BJ (cell line): ENCODE measurements at regions not wholly inside any gene's neighbourhood (a gene's known extent, or its start where the extent isn't known, plus 50 kb on each side); places are given as distances from the start of the nearest gene placed in this dataset.

ENCODE experiments used
- CTCF ChIA-PET: fragments of 350-600 bp; formaldehyde crosslinking; extraction: SDS; loops from one replicate; lab custom pipeline; 2021; ENCODE audit warnings: antibody characterized with exemption, inconsistent platforms; lab: Yijun Ruan, JAX
- POLR2A ChIA-PET: fragments of 300-600 bp; sonication (Branson Sonifier 250); formaldehyde crosslinking; extraction: SDS; loops from one replicate; lab custom pipeline; 2021; ENCODE audit warnings: antibody characterized with exemption; lab: Charles Lee
- DNase-seq: peaks from one replicate; pipeline ENCODE4 v3.0.0-alpha.2; 2011; ENCODE audit warnings: low read depth
- H3K27me3 ChIP-seq: 2 replicates; pipeline ENCODE4 v1.6.0; 2011; ENCODE audit warnings: low read length; ENCODE audit not compliant: control insufficient read depth, insufficient read depth
- H3K36me3 ChIP-seq: 2 replicates; pipeline ENCODE4 v1.5.1; 2011; ENCODE audit warnings: low read length; ENCODE audit not compliant: control insufficient read depth, insufficient read depth
- H3K4me3 ChIP-seq: 2 replicates; pipeline ENCODE4 v1.5.1; 2011; ENCODE audit warnings: low read depth, mild to moderate bottlenecking, control low read depth, low read length
- CTCF ChIP-seq: IDR thresholded peaks from 2 replicates; pipeline ENCODE4 v1.5.1; 2011; ENCODE audit warnings: low read depth, mild to moderate bottlenecking, control low read depth, inconsistent platforms, low read length, moderate library complexity; ENCODE audit not compliant: insufficient read depth

DNA sequence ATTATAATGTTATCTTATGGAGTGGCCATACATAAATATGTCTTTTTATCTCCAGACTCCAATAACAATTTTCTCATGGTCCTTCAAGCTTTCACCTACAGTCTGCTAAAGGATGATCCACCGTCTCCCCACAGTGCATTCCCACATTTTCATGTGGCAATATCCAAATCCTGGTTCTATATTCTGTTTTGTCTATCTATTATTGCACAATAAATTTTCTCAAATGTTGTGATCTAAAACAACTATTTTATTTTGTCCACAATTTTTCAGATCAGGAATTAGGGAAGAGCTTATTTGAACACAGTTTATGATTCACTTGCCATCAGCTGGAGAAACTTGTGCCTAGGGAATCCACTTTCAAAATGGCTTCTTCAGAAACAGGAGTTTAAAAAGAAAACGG, 614.4 kb upstream of the TMEFF2 start:
- Histone ChIP-seq H3K27me3 (no peaks in the 10 kb centered on the region), H3K4me3 (no peak overlapping the region), H3K36me3 (no peaks in the 10 kb centered on the region)
- ChIA-PET CTCF (no interaction called here), POLR2A (no interaction called here)
- DNase-seq, result no peak
- no peak for TF ChIP-seq CTCF

DNA sequence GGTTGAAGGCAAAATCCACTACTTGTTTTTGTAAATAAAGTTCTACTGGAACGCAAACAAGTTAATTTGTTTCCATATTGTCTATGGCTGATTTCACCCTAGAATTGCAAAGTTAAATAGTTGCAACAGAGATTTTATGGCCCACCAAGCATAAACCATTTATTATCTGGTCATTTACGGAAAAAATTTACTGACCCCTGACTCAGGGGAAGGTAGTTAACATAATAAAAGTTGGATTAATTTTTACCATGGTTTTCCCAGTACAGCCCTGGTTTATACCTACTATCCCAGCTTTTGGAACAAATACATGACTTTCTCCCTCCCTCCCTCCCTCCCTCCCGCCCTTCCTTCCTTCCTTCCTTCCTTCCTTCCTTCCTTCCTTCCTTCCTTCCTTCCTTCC, 588.9 kb upstream of the TMEFF2 start:
- H3K36me3 ChIP-seq, result no peaks in the 10 kb centered on the region
- no peak for DNase-seq
- no peak for TF ChIP-seq CTCF
- ChIA-PET POLR2A (no interaction called here), CTCF (no interaction called here)
- no peak overlapping the region for H3K4me3 ChIP-seq
- no peaks in the 10 kb centered on the region for H3K27me3 ChIP-seq

GRCh38 chr2:192775459-192776262, 580.9 kb upstream of the TMEFF2 start:
- ChIA-PET CTCF (no interaction called here), POLR2A (no interaction called here)
- no peak overlapping the region for H3K4me3 ChIP-seq
- H3K27me3 ChIP-seq, result no peaks in the 10 kb centered on the region
- DNase-seq, result no peak
- no peaks in the 10 kb centered on the region for H3K36me3 ChIP-seq
- no peak for TF ChIP-seq CTCF

DNA sequence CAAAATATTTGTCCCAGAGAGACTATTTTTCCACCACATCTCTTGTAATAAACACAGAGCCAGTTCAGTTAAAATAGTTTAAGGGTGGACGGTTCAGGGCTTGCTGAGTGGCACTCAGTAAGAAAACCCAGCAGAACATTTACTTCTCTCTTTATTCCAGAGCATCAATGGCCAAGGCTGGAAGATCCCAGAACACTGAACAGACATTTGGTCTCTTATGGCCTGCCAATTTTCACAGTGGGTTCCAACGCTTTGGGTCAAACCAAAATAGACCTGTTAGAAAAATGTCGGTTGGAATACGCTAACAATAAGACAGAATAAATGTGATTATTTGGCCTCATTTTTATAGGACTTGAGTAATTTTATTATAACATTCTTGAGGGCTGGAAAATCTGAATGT, 580.3 kb upstream of the TMEFF2 start:
- CTCF ChIA-PET, result no interaction called here
- Histone ChIP-seq H3K27me3 (no peaks in the 10 kb centered on the region), H3K4me3 (no peak overlapping the region), H3K36me3 (no peaks in the 10 kb centered on the region)
- POLR2A ChIA-PET, result no interaction called here
- no peak for DNase-seq
- TF ChIP-seq CTCF, result no peak

DNA sequence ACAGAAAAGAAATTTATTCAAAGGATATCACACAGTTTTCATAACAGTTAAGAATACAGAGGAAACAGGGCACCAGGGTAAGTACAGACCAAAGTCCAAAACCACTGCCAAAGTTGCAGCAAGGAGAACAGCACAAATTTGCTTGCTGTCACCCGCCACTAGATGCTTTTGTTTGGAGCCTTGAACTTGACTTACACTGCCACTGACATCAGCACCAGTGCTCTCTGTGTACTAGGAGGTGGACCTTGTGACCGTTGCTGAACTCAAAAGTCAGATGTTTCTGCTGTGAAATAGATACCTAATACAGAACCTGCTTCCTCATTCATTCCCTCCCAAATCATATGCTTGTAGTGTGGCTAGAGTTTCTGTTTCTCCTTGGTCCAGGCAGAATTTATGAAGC, 578.3 kb upstream of the TMEFF2 start:
- ChIA-PET POLR2A (no interaction called here), CTCF (no interaction called here)
- H3K4me3 ChIP-seq, result no peak overlapping the region
- DNase-seq, result no peak
- TF ChIP-seq CTCF, result no peak
- H3K27me3 ChIP-seq, result no peaks in the 10 kb centered on the region
- H3K36me3 ChIP-seq, result no peaks in the 10 kb centered on the region
